Neural cell (in vitro differentiated cells): ENCODE measurements at regions not wholly inside any gene's neighbourhood (a gene's known extent, or its start where the extent isn't known, plus 50 kb on each side); places are given as distances from the start of the nearest gene placed in this dataset.

ENCODE experiments used
- H2AFZ ChIP-seq: fragments of 200-600, 300-800 bp; sonication (generic), shearing (Covaris generic); 2 replicates; pipeline ENCODE4 v1.6.0; 2014; ENCODE audit warnings: low read depth, mild to moderate bottlenecking, antibody characterized with exemption, low read length, moderate library complexity
- H3F3A ChIP-seq: fragments of 200-600 bp; shearing (Covaris generic); 2 replicates; pipeline ENCODE4 v1.6.1; 2016; ENCODE audit warnings: mild to moderate bottlenecking, moderate library complexity, mixed read lengths, antibody characterized with exemption, low read length; ENCODE audit not compliant: insufficient read depth, poor library complexity, severe bottlenecking
- H3K27ac ChIP-seq: fragments of 200-600, 300-800 bp; sonication (generic), shearing (Covaris generic); 2 replicates; pipeline ENCODE4 v1.5.1; 2014; ENCODE audit warnings: mild to moderate bottlenecking, low read length, moderate library complexity
- H3K27me3 ChIP-seq: fragments of 300-800, 200-600 bp; sonication (generic), shearing (Covaris generic); 2 replicates; pipeline ENCODE4 v1.6.0; 2014; ENCODE audit warnings: mild to moderate bottlenecking, low read depth, low read length, moderate library complexity; ENCODE audit not compliant: insufficient read depth
- H3K36me3 ChIP-seq: fragments of 300-800, 200-600 bp; sonication (generic), shearing (Covaris generic); 2 replicates; pipeline ENCODE4 v1.5.1; 2014; ENCODE audit warnings: mild to moderate bottlenecking, antibody characterized with exemption, low read length, moderate library complexity; ENCODE audit not compliant: insufficient read depth
- H3K4me2 ChIP-seq: fragments of 300-800, 200-600 bp; sonication (generic), shearing (Covaris generic); 2 replicates; pipeline ENCODE4 v1.6.0; 2014; ENCODE audit warnings: mild to moderate bottlenecking, low read length
- H3K4me3 ChIP-seq: fragments of 300-800, 200-600 bp; sonication (generic), shearing (Covaris generic); 2 replicates; pipeline ENCODE4 v1.5.1; 2014; ENCODE audit warnings: mild to moderate bottlenecking, low read length, moderate library complexity
- H3K79me2 ChIP-seq: fragments of 200-600 bp; shearing (Covaris generic); replicated peaks from 2 replicates; pipeline ENCODE4 v1.6.0; 2014; ENCODE audit warnings: mild to moderate bottlenecking, low read length, moderate library complexity; ENCODE audit not compliant: insufficient read depth
- H3K9ac ChIP-seq: fragments of 300-800, 200-600 bp; sonication (generic), shearing (Covaris generic); 2 replicates; pipeline ENCODE4 v1.6.1; 2016; ENCODE audit warnings: mild to moderate bottlenecking, low read length, mixed read lengths
- H3K9me2 ChIP-seq: fragments of 200-600 bp; shearing (Covaris generic); 2 replicates; pipeline ENCODE4 v1.6.1; 2016; ENCODE audit warnings: mild to moderate bottlenecking, low read length, mixed read lengths; ENCODE audit not compliant: insufficient read depth
- H3K9me3 ChIP-seq: fragments of 200-600, 300-800 bp; sonication (generic), shearing (Covaris generic); 2 replicates; pipeline ENCODE4 v1.6.1; 2016; ENCODE audit warnings: mild to moderate bottlenecking, mixed run types, low read length, moderate library complexity, mixed read lengths
- H4K20me1 ChIP-seq: fragments of 200-600 bp; shearing (Covaris generic); 2 replicates; pipeline ENCODE4 v1.6.1; 2016; ENCODE audit warnings: mild to moderate bottlenecking, mixed run types; ENCODE audit not compliant: insufficient read depth
- EP300 ChIP-seq: fragments of 450-650 bp; conservative IDR thresholded peaks from 2 replicates; pipeline ENCODE4 v1.6.1; 2014; ENCODE audit warnings: antibody characterized with exemption, mild to moderate bottlenecking, moderate library complexity; ENCODE audit not compliant: poor library complexity, severe bottlenecking
- EZH2 ChIP-seq: fragments of 200-600, 300-800 bp; shearing (Covaris generic), sonication (generic); IDR thresholded peaks from 2 replicates; pipeline ENCODE4 v1.6.1; 2014; ENCODE audit warnings: antibody characterized with exemption, low read length, borderline replicate concordance, mild to moderate bottlenecking; ENCODE audit not compliant: insufficient read depth, poor library complexity, severe bottlenecking
- MXI1 ChIP-seq: fragments of 450-650 bp; conservative IDR thresholded peaks from 2 replicates; pipeline ENCODE4 v1.6.1; 2014; ENCODE audit warnings: antibody characterized with exemption, mild to moderate bottlenecking; ENCODE audit not compliant: poor library complexity, severe bottlenecking
- POLR2AphosphoS5 ChIP-seq: IDR thresholded peaks from 2 replicates; pipeline ENCODE4 v1.6.1; 2012
- RAD21 ChIP-seq: fragments of 450-650 bp; conservative IDR thresholded peaks from 2 replicates; pipeline ENCODE4 v1.6.1; 2014; ENCODE audit warnings: antibody characterized with exemption, mild to moderate bottlenecking, moderate library complexity
- SMC3 ChIP-seq: fragments of 450-650 bp; conservative IDR thresholded peaks from 2 replicates; pipeline ENCODE4 v1.6.1; 2014; ENCODE audit warnings: antibody characterized with exemption, mild to moderate bottlenecking, moderate library complexity; ENCODE audit not compliant: poor library complexity
- TAF1 ChIP-seq: IDR thresholded peaks from 2 replicates; pipeline ENCODE4 v1.6.1; 2012; ENCODE audit warnings: low read depth
- TF ChIP-seq, protein P1 (sequence below): IDR thresholded peaks from 2 replicates; pipeline ENCODE4 v1.6.1; 2012; ENCODE audit warnings: borderline replicate concordance
- TF ChIP-seq, protein P2 (sequence below): fragments of 450-650 bp; IDR thresholded peaks from 2 replicates; pipeline ENCODE4 v1.5.1; 2014; ENCODE audit warnings: antibody characterized with exemption, mild to moderate bottlenecking, moderate library complexity; ENCODE audit not compliant: poor library complexity, severe bottlenecking

DNA sequence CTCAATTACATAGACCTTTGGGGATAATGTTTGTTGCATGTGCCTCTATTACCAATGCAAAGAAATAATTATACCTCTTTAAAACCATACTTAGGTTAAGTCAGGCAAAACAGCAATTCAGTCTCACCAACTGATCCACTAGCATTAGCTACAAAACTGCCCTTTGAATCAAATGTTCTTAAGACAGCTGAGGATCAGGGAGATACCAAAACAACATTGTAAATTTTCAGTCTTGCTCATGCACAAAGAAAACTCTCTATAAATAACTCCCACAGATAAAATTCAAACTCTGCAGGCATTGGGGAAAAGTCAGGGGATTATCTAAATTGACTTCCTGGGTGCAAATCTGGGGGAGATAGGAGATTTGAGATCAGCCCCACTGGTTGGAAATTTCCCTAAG, 100.9 kb upstream of the DPT start:
- Histone ChIP-seq H3K36me3 (no peaks in the 10 kb centered on the region), H3K79me2 (no peaks in the 10 kb centered on the region), H3K4me2 (no peak overlapping the region), H2AFZ (no peak overlapping the region), H3K9ac (no peak overlapping the region), H3F3A (no peaks in the 10 kb centered on the region), H3K9me3 (no peaks in the 10 kb centered on the region), H3K9me2 (no peaks in the 10 kb centered on the region), H3K27me3 (peaks cover 6% of the 10 kb centered on the region), H3K4me3 (no peak overlapping the region), H3K27ac (no peak overlapping the region), H4K20me1 (no peaks in the 10 kb centered on the region)
- TF ChIP-seq, protein P1, sequence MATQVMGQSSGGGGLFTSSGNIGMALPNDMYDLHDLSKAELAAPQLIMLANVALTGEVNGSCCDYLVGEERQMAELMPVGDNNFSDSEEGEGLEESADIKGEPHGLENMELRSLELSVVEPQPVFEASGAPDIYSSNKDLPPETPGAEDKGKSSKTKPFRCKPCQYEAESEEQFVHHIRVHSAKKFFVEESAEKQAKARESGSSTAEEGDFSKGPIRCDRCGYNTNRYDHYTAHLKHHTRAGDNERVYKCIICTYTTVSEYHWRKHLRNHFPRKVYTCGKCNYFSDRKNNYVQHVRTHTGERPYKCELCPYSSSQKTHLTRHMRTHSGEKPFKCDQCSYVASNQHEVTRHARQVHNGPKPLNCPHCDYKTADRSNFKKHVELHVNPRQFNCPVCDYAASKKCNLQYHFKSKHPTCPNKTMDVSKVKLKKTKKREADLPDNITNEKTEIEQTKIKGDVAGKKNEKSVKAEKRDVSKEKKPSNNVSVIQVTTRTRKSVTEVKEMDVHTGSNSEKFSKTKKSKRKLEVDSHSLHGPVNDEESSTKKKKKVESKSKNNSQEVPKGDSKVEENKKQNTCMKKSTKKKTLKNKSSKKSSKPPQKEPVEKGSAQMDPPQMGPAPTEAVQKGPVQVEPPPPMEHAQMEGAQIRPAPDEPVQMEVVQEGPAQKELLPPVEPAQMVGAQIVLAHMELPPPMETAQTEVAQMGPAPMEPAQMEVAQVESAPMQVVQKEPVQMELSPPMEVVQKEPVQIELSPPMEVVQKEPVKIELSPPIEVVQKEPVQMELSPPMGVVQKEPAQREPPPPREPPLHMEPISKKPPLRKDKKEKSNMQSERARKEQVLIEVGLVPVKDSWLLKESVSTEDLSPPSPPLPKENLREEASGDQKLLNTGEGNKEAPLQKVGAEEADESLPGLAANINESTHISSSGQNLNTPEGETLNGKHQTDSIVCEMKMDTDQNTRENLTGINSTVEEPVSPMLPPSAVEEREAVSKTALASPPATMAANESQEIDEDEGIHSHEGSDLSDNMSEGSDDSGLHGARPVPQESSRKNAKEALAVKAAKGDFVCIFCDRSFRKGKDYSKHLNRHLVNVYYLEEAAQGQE, result no peak
- TF ChIP-seq EZH2 (no peak), POLR2AphosphoS5 (no peak), EP300 (no peak), TAF1 (no peak), RAD21 (no peak), MXI1 (no peak), SMC3 (no peak)
- TF ChIP-seq, protein P2, sequence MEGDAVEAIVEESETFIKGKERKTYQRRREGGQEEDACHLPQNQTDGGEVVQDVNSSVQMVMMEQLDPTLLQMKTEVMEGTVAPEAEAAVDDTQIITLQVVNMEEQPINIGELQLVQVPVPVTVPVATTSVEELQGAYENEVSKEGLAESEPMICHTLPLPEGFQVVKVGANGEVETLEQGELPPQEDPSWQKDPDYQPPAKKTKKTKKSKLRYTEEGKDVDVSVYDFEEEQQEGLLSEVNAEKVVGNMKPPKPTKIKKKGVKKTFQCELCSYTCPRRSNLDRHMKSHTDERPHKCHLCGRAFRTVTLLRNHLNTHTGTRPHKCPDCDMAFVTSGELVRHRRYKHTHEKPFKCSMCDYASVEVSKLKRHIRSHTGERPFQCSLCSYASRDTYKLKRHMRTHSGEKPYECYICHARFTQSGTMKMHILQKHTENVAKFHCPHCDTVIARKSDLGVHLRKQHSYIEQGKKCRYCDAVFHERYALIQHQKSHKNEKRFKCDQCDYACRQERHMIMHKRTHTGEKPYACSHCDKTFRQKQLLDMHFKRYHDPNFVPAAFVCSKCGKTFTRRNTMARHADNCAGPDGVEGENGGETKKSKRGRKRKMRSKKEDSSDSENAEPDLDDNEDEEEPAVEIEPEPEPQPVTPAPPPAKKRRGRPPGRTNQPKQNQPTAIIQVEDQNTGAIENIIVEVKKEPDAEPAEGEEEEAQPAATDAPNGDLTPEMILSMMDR, result no peak

DNA sequence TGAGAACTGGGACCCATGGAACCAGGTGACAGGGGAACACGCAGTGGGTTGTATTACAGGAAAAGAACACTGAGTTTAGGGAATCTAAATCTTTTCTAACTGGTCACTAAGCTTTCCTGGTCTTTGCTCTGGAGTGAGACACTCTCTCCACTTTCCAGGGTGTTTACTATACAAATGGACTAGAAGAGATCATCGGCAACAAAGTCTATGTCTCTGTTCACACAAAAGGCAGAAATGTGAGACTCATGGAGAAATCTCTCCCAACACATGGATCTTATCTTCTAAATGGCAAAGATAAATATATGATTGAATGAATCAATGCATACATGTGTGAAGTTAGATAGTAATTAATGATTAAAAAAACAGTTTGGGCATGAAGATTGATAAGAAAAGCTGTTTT, 101.6 kb upstream of the DPT start:
- Histone ChIP-seq H3K27ac (no peak overlapping the region), H3F3A (no peaks in the 10 kb centered on the region), H3K79me2 (no peaks in the 10 kb centered on the region), H4K20me1 (no peaks in the 10 kb centered on the region), H2AFZ (no peak overlapping the region), H3K9me3 (no peaks in the 10 kb centered on the region), H3K27me3 (peaks cover 6% of the 10 kb centered on the region), H3K9me2 (no peaks in the 10 kb centered on the region), H3K9ac (no peak overlapping the region), H3K4me2 (no peak overlapping the region), H3K4me3 (no peak overlapping the region), H3K36me3 (no peaks in the 10 kb centered on the region)
- TF ChIP-seq SMC3, result no peak
- no peak for TF ChIP-seq POLR2AphosphoS5
- TF ChIP-seq, protein P1, result no peak
- TF ChIP-seq RAD21, result no peak
- no peak for TF ChIP-seq MXI1
- no peak for TF ChIP-seq TAF1
- TF ChIP-seq, protein P2, result no peak
- TF ChIP-seq EZH2, result no peak
- no peak for TF ChIP-seq EP300
